ENCODE measurements at regions not wholly inside any gene's neighbourhood (a gene's known extent, or its start where the extent isn't known, plus 50 kb on each side); places are given as distances from the start of the nearest gene placed in this dataset.
"Not testable (repeated sequence)": the region's sequence is repeated elsewhere in the genome, so short reads cannot be mapped to it uniquely, and the experiment has no call there.

- DNase-seq (ENCODE audit: low spot score), result not testable (repeated sequence)
Measured at GRCh38 chr1:273772-274171, 177.7 kb downstream of the OR4F29 start.

GRCh38 chr1:267815-268214, 183.7 kb downstream of the OR4F29 start:
- peak; percentile 46 for DNase-seq (ENCODE audit: low spot score)
